ENCODE measurements at regions not wholly inside any gene's neighbourhood (a gene's known extent, or its start where the extent isn't known, plus 50 kb on each side); places are given as distances from the start of the nearest gene placed in this dataset.

DNA sequence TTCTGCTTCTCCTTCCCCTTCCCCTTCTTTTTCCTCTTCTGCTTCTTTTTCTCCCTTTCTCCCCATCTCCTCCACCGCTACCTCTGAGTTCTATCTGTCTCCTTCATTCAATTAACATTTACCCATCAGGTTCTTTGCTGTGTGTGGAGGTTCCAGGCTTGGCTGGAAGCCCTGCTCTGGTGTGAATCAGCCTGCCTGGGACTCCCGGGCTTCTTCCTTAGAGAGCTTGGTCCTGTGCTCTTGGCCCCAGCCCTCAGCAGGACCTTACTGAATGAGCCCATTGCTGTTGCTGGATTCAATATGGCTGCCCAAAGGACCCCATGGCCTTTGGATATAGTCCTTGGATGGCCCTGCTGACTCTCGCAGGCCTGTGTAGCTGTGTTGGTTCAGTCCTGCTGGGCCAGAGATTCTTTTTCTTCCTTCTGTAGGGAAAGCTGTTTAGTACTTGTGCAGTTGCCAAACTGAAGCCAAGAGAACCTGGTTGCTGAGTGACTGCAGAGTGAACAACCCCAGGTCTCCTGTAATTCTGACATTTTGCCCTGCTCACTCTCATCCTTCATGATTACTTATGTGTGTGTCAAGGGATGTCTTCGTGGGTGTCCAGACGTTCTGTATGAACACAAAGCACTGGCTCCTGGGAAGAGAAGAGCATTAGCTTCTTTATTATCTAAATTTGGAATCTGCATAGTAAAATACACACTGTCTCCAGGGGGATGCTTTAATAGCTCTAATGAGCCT is 81.0 kb upstream of the ZBED5 start:
- TF ChIP-seq EZH2 (IDR thresholded peaks at IDR 0.05; ENCODE audit: insufficient read depth, poor library complexity, severe bottlenecking) (no peak), EZH2phosphoT487 (IDR thresholded peaks at IDR 0.05; ENCODE audit: insufficient read depth, low read depth) (no peak)

Data from GM23248 (cell line).